ENCODE measurements at regions not wholly inside any gene's neighbourhood (a gene's known extent, or its start where the extent isn't known, plus 50 kb on each side); places are given as distances from the start of the nearest gene placed in this dataset.

DNA sequence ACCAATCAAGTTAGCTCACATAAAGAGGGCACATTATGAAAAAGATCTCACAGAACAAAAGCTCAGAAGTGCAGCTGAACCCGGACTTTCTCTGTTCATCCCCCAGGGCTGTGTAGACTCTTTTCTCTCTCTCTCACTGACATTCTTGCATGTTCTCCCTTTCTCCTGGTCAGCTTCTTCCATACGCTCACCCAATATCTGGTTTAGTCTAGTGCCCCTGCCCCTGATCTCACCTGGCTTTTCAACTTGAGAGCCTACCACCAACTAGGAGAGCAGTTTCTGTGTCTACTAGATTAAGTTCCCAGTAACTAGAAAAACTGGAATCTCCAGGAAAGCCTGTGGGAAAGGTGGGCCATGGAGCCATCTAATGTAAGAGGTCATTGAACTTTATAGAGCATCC lies 126.9 kb upstream of the GRIK3 start:
- no peak for TF ChIP-seq CTCF (IDR thresholded peaks at IDR 0.05)
- no peak for TF ChIP-seq POLR2A (IDR thresholded peaks at IDR 0.05)
- no peak for TF ChIP-seq EP300 (IDR thresholded peaks at IDR 0.05)
- no peak for TF ChIP-seq POLR2AphosphoS5 (IDR thresholded peaks at IDR 0.05)
